ENCODE measurements at regions not wholly inside any gene's neighbourhood (a gene's known extent, or its start where the extent isn't known, plus 50 kb on each side); places are given as distances from the start of the nearest gene placed in this dataset.

- TF ChIP-seq CTCF (IDR thresholded peaks at IDR 0.05) (no peak), POLR2A (IDR thresholded peaks at IDR 0.05; ENCODE audit: low read depth) (no peak), POLR2AphosphoS5 (IDR thresholded peaks at IDR 0.05) (no peak), EP300 (IDR thresholded peaks at IDR 0.05) (no peak)
Observed at GRCh38 chr4:26255989-26256388, 64.8 kb upstream of the RBPJ start.

Data from esophagus muscularis mucosa (tissue), 4 donors.